ENCODE measurements at regions not wholly inside any gene's neighbourhood (a gene's known extent, or its start where the extent isn't known, plus 50 kb on each side); places are given as distances from the start of the nearest gene placed in this dataset.
"Not testable (repeated sequence)": the region's sequence is repeated elsewhere in the genome, so short reads cannot be mapped to it uniquely, and the experiment has no call there.

GRCh38 chr4:124890522-124890921, 178.0 kb upstream of the ANKRD50 start:
- DNase-seq (ENCODE audit: low spot score) = no peak

- DNase-seq (ENCODE audit: low spot score) = no peak
Measured at GRCh38 chr4:124887739-124888138, 175.2 kb upstream of the ANKRD50 start.

- DNase-seq (ENCODE audit: low spot score) = no peak
Measured at GRCh38 chr4:124884316-124884715, 171.8 kb upstream of the ANKRD50 start.

- DNase-seq (ENCODE audit: low spot score) = no peak
Measured at GRCh38 chr4:124883632-124884031, 171.1 kb upstream of the ANKRD50 start.

- DNase-seq (ENCODE audit: low spot score) = no peak
Measured at GRCh38 chr4:124879195-124879594, 166.7 kb upstream of the ANKRD50 start.

- DNase-seq (ENCODE audit: low spot score) = no peak
Measured at GRCh38 chr4:124874172-124874450, 161.6 kb upstream of the ANKRD50 start.

GRCh38 chr4:124873361-124874171, 161.0 kb upstream of the ANKRD50 start:
- no peak for DNase-seq (ENCODE audit: low spot score)

GRCh38 chr4:124872659-124873058, 160.1 kb upstream of the ANKRD50 start:
- DNase-seq (ENCODE audit: low spot score) = no peak

GRCh38 chr4:124869961-124870495, 157.5 kb upstream of the ANKRD50 start:
- no peak for DNase-seq (ENCODE audit: low spot score)

GRCh38 chr4:124868495-124868894, 156.0 kb upstream of the ANKRD50 start:
- DNase-seq (ENCODE audit: low spot score) = no peak

GRCh38 chr4:124867536-124867935, 155.0 kb upstream of the ANKRD50 start:
- DNase-seq (ENCODE audit: low spot score) = no peak

GRCh38 chr4:124866301-124866700, 153.8 kb upstream of the ANKRD50 start:
- DNase-seq (ENCODE audit: low spot score) = no peak

- no peak for DNase-seq (ENCODE audit: low spot score)
Measured at GRCh38 chr4:124863040-124863545, 150.6 kb upstream of the ANKRD50 start.

- no peak for DNase-seq (ENCODE audit: low spot score)
Measured at GRCh38 chr4:124862261-124862660, 149.7 kb upstream of the ANKRD50 start.

- DNase-seq (ENCODE audit: low spot score) = no peak
Measured at GRCh38 chr4:124861761-124862160, 149.2 kb upstream of the ANKRD50 start.

GRCh38 chr4:124854968-124855367, 142.4 kb upstream of the ANKRD50 start:
- DNase-seq (ENCODE audit: low spot score) = no peak

- DNase-seq (ENCODE audit: low spot score) = no peak
Measured at GRCh38 chr4:124851741-124852140, 139.2 kb upstream of the ANKRD50 start.

- no peak for DNase-seq (ENCODE audit: low spot score)
Measured at GRCh38 chr4:124846306-124846705, 133.8 kb upstream of the ANKRD50 start.

GRCh38 chr4:124839786-124840390, 127.4 kb upstream of the ANKRD50 start:
- DNase-seq (ENCODE audit: low spot score) = no peak

GRCh38 chr4:124833831-124834505, 121.4 kb upstream of the ANKRD50 start:
- no peak for DNase-seq (ENCODE audit: low spot score)

GRCh38 chr4:124828382-124828781, 115.8 kb upstream of the ANKRD50 start:
- DNase-seq (ENCODE audit: low spot score) = no peak

GRCh38 chr4:124817531-124817930, 105.0 kb upstream of the ANKRD50 start:
- no peak for DNase-seq (ENCODE audit: low spot score)

- DNase-seq (ENCODE audit: low spot score) = not testable (repeated sequence)
Measured at GRCh38 chr4:124812203-124812602, 99.7 kb upstream of the ANKRD50 start.
